HUES6 (cell line): ENCODE measurements at regions not wholly inside any gene's neighbourhood (a gene's known extent, or its start where the extent isn't known, plus 50 kb on each side); places are given as distances from the start of the nearest gene placed in this dataset.

Experiments used
- H3K27ac ChIP-seq: 2 replicates; pipeline ENCODE4 v1.7.0; 2013; ENCODE audit warnings: low read depth, mild to moderate bottlenecking, low read length, inconsistent platforms
- H3K27me3 ChIP-seq: 2 replicates; pipeline ENCODE4 v1.6.1; 2013; ENCODE audit warnings: low read length; ENCODE audit not compliant: control insufficient read depth, insufficient read depth
- H3K36me3 ChIP-seq: 2 replicates; pipeline ENCODE4 v1.6.1; 2013; ENCODE audit warnings: low read length; ENCODE audit not compliant: control insufficient read depth, insufficient read depth
- H3K4me1 ChIP-seq: 2 replicates; pipeline ENCODE4 v1.6.1; 2013; ENCODE audit warnings: low read length; ENCODE audit not compliant: control insufficient read depth, insufficient read depth
- H3K4me3 ChIP-seq: 2 replicates; pipeline ENCODE4 v1.5.1; 2013; ENCODE audit warnings: low read depth, low read length
- H3K9ac ChIP-seq: one replicate; pipeline ENCODE4 v1.6.1; 2013; ENCODE audit warnings: mild to moderate bottlenecking, low read length
- H3K9me3 ChIP-seq: 2 replicates; pipeline ENCODE4 v1.6.1; 2013; ENCODE audit warnings: low read depth, low read length; ENCODE audit not compliant: control insufficient read depth, insufficient read depth

- no peak overlapping the region for H3K4me3 ChIP-seq
- peaks cover 85% of the 10 kb centered on the region for H3K27me3 ChIP-seq
- no peak overlapping the region for H3K9ac ChIP-seq
- no peak overlapping the region for H3K27ac ChIP-seq
- no peaks in the 10 kb centered on the region for H3K9me3 ChIP-seq
- H3K36me3 ChIP-seq: no peaks in the 10 kb centered on the region
- H3K4me1 ChIP-seq: 0 out of 2 replicates have a peak, but pooled peaks cover 5% of the 10 kb centered on the region
Observed at GRCh38 chr22:22746963-22747933, 102.8 kb downstream of the GGTLC2 start.

GRCh38 chr22:22748297-22748743, 103.9 kb downstream of the GGTLC2 start:
- H3K9me3 ChIP-seq: no peaks in the 10 kb centered on the region
- peaks cover 85% of the 10 kb centered on the region for H3K27me3 ChIP-seq
- H3K27ac ChIP-seq: no peak overlapping the region
- H3K9ac ChIP-seq: no peak overlapping the region
- no peak overlapping the region for H3K4me3 ChIP-seq
- 0 out of 2 replicates have a peak, but pooled peaks cover 5% of the 10 kb centered on the region for H3K4me1 ChIP-seq
- no peaks in the 10 kb centered on the region for H3K36me3 ChIP-seq

- Histone ChIP-seq H3K27me3 (peaks cover 81% of the 10 kb centered on the region), H3K9ac (no peak overlapping the region), H3K4me1 (0 out of 2 replicates have a peak, but pooled peaks cover 5% of the 10 kb centered on the region), H3K27ac (no peak overlapping the region), H3K4me3 (no peak overlapping the region), H3K36me3 (no peaks in the 10 kb centered on the region), H3K9me3 (no peaks in the 10 kb centered on the region)
Observed at GRCh38 chr22:22748756-22749155, 104.3 kb downstream of the GGTLC2 start.

- Histone ChIP-seq H3K27ac (no peak overlapping the region), H3K4me3 (no peak overlapping the region), H3K9ac (no peak overlapping the region), H3K27me3 (peaks cover 80% of the 10 kb centered on the region), H3K9me3 (no peaks in the 10 kb centered on the region), H3K4me1 (0 out of 2 replicates have a peak, but pooled peaks cover 5% of the 10 kb centered on the region), H3K36me3 (no peaks in the 10 kb centered on the region)
Observed at GRCh38 chr22:22749167-22749758, 104.8 kb downstream of the GGTLC2 start.

DNA sequence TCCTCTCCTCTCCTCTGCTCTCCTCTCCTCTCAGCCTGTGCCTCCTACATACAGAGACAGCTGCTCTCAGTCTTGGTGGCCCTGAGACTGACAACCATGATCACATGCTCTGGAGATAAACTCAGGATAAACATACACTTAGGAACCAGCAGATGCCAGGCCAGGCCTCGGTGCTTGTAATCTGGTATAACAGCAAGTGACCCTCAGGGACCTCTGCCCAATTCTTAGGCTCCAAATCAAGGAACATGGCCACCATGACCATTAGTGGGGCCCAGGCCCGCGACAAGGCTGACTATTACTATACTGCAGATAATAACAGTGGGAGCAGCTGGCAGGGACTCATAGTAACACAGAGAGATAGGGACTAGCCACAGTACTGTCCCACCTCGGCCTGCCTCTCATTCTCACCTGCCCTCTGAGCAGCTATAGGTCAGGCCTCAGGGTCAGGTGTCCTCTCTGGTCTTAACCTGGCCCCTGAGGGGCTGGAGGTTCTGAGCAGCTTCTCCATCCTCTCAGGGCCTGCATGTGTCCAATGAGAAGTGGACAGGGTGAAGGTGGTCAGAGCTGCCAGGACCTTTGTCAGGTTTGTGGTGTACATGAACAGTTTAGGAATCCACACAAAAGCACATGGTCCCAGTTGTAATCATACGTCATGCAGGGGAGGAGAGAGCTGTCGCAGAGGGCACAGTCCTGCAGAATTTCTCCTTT, 106.1 kb downstream of the GGTLC2 start:
- no peaks in the 10 kb centered on the region for H3K36me3 ChIP-seq
- H3K4me1 ChIP-seq: 0 out of 2 replicates have a peak, but pooled peaks cover 5% of the 10 kb centered on the region
- peaks cover 80% of the 10 kb centered on the region for H3K27me3 ChIP-seq
- H3K9ac ChIP-seq: no peak overlapping the region
- H3K27ac ChIP-seq: no peak overlapping the region
- no peak overlapping the region for H3K4me3 ChIP-seq
- no peaks in the 10 kb centered on the region for H3K9me3 ChIP-seq

- Histone ChIP-seq H3K27ac (no peak overlapping the region), H3K9ac (no peak overlapping the region), H3K27me3 (peaks cover 84% of the 10 kb centered on the region), H3K4me1 (0 out of 2 replicates have a peak, but pooled peaks cover 5% of the 10 kb centered on the region), H3K9me3 (no peaks in the 10 kb centered on the region), H3K36me3 (no peaks in the 10 kb centered on the region), H3K4me3 (no peak overlapping the region)
Observed at GRCh38 chr22:22751043-22751603, 106.7 kb downstream of the GGTLC2 start.

DNA sequence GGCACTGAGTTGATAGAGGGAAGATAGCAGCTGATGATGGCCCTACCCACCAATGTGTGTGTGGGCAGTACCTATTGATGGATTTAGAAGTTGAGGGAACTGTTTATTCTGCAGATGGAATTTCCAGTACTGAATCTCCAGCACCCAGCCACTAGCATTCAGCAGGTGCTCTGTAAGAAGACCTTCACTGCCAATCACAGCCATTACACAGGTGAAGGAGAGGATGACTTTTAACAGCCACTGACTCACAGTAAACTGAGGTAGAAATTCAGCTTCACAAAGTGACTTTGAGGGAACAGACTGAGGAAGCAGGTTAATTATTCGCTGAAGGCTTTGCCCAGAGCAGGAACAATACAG, 107.8 kb downstream of the GGTLC2 start:
- Histone ChIP-seq H3K27me3 (peaks cover 83% of the 10 kb centered on the region), H3K9ac (no peak overlapping the region), H3K36me3 (no peaks in the 10 kb centered on the region), H3K27ac (no peak overlapping the region), H3K9me3 (no peaks in the 10 kb centered on the region), H3K4me1 (no peaks in the 10 kb centered on the region), H3K4me3 (no peak overlapping the region)

GRCh38 chr22:22752556-22753477, 108.4 kb downstream of the GGTLC2 start:
- no peak overlapping the region for H3K27ac ChIP-seq
- no peak overlapping the region for H3K4me3 ChIP-seq
- H3K4me1 ChIP-seq: no peaks in the 10 kb centered on the region
- H3K36me3 ChIP-seq: no peaks in the 10 kb centered on the region
- H3K9me3 ChIP-seq: no peaks in the 10 kb centered on the region
- peaks cover 79% of the 10 kb centered on the region for H3K27me3 ChIP-seq
- no peak overlapping the region for H3K9ac ChIP-seq

- Histone ChIP-seq H3K9ac (no peak overlapping the region), H3K4me3 (no peak overlapping the region), H3K27ac (no peak overlapping the region)
Observed at GRCh38 chr22:22753526-22754267, 109.3 kb downstream of the GGTLC2 start.

More at GRCh38 chr22:22753526-22754267, 109.3 kb downstream of the GGTLC2 start:
- Histone ChIP-seq H3K27me3 (peaks cover 78% of the 10 kb centered on the region), H3K9me3 (no peaks in the 10 kb centered on the region), H3K4me1 (no peaks in the 10 kb centered on the region), H3K36me3 (no peaks in the 10 kb centered on the region)
